SK-MEL-5 (cell line): ENCODE measurements at regions not wholly inside any gene's neighbourhood (a gene's known extent, or its start where the extent isn't known, plus 50 kb on each side); places are given as distances from the start of the nearest gene placed in this dataset.

Experiments used
- DNase-seq: peaks from one replicate; pipeline ENCODE4 v3.0.0-alpha.2; 2016; ENCODE audit warnings: low read depth, low spot score
- in situ Hi-C: cut with HindIII; loops from 2 replicates; pipeline ENCODE4 v1.10.0; 2016; ENCODE audit warnings: low sequenced_read_pairs, high pct_unique_total_duplicates, low pct_unique_long_range_greater_than_20kb

DNA sequence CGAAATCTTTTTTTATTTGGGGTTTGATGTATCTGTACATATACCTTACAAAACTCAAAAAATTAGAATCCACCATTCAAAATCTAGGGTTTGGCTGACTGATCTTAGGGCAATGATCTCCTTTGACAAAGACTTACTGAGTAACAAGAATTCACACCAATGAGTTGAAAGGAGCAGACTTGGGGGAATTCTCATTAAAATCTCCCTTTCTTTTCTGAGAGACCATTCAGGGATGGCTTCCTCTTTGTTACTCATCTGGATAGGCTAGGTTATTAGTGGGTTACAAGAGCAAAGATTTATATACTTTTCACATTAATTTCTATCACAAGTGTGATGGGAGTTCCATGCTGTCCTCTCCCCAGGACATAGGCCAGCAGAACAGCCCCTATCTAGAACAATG lies 661.0 kb downstream of the KCTD16 start:
- no peak for DNase-seq
- in situ Hi-C loops = no loop called here

DNA sequence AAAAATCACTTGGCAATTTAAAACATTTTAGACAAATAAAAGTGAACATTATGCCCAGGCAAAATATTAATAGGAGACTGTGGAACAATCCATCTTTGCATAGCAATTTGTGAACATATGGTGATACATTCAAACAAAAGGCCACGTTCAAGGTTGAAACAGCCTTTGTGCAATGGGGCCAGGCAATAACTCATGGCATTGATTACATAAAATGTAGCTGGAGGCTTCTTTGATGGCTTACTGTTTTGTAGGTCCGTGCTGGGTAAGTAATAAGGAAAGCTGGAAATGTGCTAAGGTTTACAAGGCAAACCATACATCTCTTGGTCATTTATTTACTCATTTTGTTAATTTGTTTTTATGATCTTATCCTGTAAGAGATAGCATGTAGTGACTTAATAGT lies 651.8 kb downstream of the KCTD16 start:
- DNase-seq = no peak
- in situ Hi-C loops = no loop called here

DNA sequence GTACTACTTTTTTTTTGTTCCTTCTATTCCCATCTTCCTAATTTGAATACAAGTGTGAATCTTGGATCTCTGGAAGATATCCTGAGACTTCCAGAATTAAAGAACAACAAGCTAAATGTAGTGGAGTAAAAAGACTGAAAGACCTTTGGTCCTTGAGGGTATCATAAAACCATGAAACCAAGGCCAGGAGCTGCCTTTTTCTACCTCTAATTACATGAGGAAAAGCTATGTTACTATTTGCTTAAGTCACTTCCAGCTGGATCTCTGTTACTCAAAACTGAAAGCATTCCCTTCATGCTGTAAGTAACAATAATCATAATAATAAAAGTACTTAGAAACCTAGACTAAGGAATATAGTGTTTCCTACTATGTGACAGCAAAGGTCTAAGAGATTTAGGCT lies 649.6 kb downstream of the KCTD16 start:
- in situ Hi-C loops = no loop called here
- no peak for DNase-seq

DNA sequence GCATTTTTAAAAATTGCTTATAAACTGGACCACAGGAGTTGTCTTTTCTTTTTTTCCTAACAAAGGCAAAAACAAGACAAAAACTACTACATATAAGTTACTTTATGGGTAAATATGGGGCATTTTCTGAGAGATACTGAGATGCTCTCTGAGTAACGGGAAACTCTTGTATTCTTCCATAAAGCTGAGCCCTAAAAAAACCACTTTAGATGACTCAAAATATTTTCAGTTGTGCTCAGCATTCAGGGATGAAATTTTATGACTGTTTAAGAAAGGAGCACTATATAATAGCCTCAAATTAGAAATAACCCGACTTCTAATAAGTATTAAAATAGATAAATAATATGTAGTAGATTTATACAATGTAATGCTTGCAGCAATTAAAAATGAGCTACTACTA lies 644.5 kb downstream of the KCTD16 start:
- no peak for DNase-seq
- in situ Hi-C loops = no loop called here

DNA sequence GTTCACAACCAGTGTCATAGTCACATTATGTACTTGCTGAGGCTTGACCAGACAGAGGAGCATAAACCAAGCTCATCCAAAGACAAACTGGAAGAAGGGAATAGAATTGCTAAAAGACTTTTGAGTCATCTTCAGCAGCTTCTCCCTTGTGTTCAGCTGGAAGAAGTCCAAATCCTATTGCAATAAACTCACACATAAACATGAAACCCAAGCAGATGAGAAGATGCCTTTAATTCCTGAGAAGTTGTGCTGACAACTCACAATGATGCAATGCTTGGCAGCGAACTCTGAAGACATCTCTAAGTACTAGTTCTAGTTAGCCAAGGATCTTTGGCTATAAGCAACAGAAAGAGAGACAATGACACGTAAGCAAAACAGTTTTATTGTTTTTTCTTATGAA lies 642.1 kb downstream of the KCTD16 start:
- DNase-seq = no peak
- in situ Hi-C loops = no loop called here

DNA sequence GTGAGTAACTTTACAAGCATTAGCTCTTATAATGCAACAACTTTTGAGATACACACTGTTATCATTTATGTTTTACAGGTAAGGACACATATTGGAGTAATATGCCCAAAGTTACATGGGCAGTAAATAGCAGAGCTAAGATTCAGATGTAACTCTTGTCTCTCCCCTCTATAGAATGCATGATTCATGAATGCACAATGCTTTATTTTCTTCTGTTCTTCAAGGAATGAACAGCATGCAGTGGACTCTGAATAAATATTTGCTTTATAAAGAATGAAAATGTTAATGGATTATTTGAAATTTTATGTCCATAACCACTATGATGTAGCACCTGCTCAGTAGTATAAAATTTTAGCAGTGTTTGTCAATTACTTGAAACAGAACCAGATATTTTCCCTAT lies 629.5 kb downstream of the KCTD16 start:
- in situ Hi-C loops = no loop called here
- DNase-seq = no peak

DNA sequence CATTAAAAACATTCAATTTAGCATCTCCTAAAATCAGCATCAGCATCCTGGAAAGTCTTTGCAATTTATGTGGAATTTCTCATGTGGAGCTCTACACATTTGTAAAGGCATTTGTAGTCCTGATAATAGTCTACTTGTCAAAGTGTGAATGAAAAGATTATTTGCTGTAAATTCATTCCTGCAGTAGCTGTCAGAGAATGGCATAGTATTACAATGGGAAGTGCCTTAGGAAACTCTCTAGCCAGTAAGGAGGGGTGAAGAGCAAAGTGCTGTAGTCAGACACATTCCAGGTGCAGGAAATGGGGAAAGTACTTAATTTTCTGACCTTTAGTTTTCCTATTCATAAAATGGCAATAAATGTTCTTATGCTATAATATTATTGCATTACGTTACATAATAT lies 627.9 kb downstream of the KCTD16 start:
- DNase-seq = no peak
- in situ Hi-C loops = no loop called here

DNA sequence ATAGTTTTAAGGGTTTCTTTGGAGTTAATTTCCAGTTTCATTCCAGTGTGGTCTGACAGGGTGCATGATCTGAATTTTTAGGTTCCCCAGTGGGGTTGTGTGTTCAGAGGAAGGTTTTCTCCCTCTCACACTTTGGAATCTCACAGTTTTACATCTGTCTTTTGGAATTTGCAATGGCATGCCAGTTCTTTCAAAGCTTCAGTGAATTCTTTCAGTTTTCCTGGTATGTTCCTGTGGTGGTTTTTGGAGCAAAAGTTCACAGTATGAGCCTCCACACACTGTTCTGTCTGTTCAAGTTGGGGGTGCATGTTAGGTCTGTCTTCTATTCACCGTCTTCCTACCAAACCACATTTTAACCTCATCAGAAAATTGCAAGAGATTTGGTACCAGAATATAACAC lies 624.2 kb downstream of the KCTD16 start:
- DNase-seq = no peak
- in situ Hi-C loops = no loop called here

DNA sequence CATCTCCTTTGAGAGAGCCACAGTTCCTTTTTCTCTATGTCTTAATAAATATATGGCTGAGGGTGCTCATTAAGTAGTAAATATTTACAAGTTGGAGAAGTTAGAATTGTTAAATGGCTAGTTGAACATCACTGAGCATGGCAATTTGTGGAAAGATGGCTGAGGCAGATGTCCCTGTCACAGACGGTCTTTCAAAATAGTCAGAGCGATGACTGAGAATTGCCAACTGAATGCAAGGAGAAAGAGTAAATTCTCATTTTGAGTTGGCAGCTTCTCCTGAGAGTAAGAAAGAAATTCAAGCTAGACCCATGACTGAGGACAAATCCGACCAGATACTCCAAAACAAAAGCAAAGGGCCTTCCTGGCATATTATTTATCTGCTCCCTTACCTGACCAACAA lies 617.9 kb downstream of the KCTD16 start:
- in situ Hi-C loops = no loop called here

DNA sequence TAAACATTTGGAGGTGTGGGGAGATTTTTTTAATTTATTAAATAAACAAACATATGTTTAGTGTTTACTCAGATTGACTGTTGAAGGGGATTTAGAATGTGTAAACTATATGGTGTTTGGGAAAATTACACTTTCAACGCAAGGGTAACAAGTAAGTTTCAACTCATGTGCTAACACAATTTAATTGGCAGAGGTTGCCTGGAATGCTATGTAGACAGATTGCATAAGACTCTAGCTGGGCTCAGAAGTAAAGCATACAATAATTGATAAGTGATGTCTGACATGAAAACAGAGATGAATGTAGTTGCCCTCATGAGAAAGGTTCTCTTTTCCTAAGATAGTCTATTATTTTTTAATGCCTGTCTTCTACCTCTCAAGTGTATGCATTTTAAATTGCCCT lies 617.4 kb downstream of the KCTD16 start:
- in situ Hi-C loops = no loop called here
- no peak for DNase-seq

More for the DNA sequence above, 617.9 kb downstream of the KCTD16 start:
- DNase-seq = no peak

DNA sequence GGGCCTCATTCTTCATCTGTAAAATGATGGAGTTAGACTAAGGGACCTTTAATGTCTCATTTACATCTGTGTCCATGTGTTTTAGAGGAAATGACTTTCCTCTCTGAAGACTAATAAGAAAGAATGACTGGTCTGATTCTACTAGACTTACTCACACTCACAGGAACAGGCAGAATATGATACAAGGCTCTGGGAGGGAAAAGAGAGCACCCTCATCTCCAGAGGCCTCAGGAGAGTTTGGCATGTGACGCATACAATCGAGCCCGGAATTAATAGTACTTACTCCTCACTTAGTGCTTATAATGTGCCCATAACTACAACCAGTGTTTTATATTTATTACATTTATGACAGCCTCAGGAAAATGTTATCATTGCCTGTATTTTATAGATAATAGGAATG lies 608.7 kb downstream of the KCTD16 start:
- in situ Hi-C loops = no loop called here
- no peak for DNase-seq

DNA sequence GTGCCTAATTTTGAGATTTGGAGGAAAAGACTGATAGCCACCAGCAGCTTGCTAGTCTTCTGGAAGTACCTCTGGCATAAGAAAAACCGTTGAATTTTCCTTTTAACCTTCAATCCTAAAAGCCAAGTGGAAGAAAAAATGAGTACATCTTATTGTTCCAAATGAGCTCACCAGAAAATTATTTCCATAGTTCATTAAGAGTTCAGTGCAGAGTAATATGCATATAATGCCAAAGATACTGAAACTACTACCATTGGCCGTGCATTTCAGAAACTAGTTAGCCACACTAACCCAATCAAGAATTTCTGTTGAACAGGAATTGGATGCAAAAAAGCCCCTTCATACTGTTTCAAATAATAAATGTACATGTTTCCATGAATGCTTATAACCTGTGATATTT lies 607.9 kb downstream of the KCTD16 start:
- DNase-seq = no peak
- in situ Hi-C loops = no loop called here

DNA sequence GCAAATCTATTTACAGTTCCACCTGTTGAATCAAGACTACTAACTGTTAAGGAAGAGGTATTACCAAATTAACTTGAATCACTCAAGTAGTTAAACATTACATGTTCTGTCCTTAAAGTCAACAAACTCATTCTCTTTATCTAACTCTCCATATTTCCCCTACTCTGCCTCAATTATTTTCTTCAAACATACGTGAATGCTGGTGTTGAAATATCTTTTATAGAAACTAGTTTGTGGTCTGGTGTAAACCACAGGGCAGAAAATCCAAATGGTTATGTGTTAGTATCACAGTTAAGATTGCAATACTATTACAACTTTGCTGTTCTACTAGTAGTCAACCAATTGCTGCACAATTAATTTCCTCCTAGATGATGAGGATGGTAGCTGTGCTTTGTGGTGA lies 603.5 kb downstream of the KCTD16 start:
- in situ Hi-C loops = no loop called here
- no peak for DNase-seq

DNA sequence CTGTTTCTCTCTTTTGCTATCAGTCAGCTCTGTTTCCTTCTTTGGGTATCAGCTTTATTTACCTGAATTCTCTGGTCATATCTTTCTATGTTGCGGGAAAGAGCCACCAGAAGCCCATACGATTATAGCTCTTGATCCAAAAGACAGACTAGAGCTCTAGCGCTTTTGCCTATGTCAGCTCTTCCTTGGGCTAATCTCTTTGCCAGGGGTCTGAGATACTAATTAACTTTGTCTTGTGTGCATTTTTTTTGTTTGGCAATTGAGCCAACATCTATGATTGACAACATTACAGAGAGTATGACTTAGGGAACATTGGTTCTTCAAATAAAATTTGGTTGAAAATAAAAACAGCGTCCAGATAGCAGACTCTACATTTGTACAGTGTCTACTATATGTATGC lies 603.0 kb downstream of the KCTD16 start:
- in situ Hi-C loops = no loop called here
- DNase-seq = no peak

DNA sequence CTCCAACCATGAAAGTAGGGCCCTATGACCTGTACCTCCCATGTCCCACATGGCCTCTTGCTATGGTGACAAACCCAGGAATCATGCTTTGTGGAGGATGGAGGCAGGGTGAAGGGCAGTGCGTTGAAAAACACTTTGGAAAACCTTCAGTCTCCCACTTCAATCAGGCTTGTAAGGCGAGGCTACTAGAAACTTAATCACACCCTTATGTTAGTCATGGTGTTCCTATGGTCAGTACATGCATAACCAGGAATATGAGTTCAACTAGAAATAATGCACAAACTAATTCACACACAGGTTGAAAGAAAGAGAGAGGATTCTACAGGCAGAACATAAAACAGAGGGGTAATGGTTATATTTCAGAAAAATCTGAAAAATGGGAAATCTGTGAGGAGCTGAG lies 601.1 kb downstream of the KCTD16 start:
- in situ Hi-C loops = no loop called here

DNA sequence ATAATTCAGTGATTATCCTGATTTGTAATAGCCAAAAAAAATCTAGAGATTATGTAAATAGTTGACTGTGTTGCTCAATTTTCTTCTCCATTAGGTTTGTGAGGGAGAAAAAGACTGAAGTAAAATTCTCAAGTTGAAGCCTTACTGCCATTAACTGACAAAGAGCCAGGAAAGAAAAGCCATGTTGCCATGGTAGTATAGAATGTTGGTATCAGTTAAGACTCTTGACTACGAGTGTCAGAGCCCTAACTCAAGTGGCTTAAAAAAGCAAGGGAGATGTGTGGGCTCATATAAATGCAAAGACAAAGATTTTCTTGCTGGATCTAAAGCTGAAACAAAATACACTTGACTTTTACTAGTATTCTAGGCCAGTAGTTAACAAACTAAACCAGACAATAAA lies 571.7 kb downstream of the KCTD16 start:
- in situ Hi-C loops = no loop called here
- DNase-seq = no peak

More for the DNA sequence above, 601.1 kb downstream of the KCTD16 start:
- DNase-seq = no peak

DNA sequence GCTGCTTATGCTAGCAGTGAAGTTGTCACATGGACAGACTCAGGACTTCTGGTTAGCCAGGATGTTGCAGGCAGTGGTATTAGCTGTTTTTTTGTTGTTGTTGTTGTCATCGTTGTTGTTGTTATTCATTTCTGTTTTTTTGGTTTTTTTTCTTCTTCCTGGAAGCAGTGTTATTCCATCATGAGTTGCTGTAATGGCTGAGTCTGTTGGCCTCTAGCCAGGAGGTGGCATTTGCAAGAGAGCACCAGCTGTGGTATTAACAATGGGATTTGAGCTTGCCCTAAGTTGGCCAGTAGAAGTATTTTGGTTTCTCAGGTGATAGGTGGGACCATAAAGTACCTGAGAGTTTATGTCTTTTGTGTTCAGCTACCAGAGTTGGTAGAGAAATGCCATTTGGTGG lies 561.1 kb downstream of the KCTD16 start:
- DNase-seq = no peak
- in situ Hi-C loops = no loop called here

DNA sequence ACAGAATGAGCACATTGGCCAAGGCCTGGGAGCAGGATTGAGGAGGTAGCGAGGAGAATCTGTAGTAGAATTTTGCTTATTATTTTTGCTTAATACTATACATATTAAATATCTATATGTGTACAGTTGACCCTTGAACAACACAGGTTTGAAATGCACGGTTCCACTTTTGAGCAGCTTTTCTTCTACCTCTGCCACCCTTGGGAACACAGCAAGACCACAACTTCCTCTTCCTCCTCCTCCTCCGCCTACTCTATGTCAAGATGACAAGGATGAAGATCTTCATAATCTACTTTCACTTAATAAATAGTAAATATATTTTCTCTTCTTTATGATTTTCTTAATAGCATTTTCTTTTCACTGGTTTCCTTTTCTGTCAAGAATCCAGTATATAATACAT lies 541.4 kb downstream of the KCTD16 start:
- DNase-seq = no peak
- in situ Hi-C loops = no loop called here

DNA sequence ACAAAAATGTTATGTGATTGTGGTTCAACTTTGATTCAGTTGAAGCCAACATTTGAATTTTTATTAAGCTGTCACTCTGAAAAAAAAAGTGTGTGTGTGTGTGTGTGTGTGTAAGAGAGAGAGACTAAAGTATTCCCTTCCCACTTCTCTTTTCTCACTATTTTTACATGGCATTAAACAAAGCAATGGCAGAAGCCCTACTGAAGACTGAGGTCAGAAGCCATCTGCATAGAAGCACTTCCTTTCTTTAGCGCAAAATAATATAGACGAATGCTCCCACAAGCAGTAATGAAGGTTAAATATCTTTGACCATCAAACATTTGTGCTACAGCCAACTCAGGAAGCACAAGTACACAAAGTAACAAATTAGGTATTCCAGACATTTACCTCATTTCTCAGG lies 540.5 kb downstream of the KCTD16 start:
- DNase-seq = no peak

DNA sequence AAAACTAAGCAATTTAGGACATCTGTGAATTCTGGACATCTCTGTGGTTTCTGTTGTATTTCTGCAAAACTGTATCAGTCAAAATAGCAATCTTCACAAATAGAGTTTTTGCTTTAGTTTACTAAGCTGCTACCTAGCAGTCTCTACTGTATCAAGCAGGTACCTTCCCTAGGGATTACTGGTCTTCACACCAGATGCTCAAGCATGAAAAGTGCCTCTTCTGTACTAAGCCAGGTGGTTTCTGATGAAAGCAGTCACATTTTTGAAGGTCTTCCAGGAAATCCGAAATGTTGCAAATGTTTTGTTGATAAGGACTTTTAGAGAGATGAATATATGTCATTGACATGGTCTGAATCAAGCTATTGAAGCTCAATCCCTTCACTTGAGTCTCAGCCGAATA lies 540.0 kb downstream of the KCTD16 start:
- DNase-seq = no peak
- in situ Hi-C loops = no loop called here

More for the DNA sequence above, 540.5 kb downstream of the KCTD16 start:
- in situ Hi-C loops = no loop called here

DNA sequence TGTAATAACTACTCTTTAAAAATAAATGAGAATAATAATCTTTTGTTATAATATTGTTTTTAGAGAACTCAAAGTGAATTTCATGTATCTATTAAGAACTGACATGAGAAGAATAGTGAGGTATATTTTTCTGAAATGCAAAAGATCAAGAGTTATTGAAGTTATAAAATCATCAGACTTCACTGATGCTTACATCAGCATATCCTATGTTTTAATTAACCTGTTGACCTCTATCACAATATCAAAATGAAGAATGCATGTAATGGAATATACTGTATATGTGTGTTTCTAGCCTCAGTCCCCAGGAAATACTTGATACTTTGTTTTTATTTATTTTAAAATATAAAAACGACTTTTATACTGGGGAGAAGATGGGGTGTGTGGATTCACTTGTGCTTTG lies 533.1 kb downstream of the KCTD16 start:
- DNase-seq = no peak
- in situ Hi-C loops = no loop called here
